Peyer's patch (tissue), 4 donors: ENCODE measurements at regions not wholly inside any gene's neighbourhood (a gene's known extent, or its start where the extent isn't known, plus 50 kb on each side); places are given as distances from the start of the nearest gene placed in this dataset.
"Not testable (repeated sequence)": the region's sequence is repeated elsewhere in the genome, so short reads cannot be mapped to it uniquely, and the experiment has no call there.

Experiments used
- DNase-seq, 3 donors: peaks; one replicate each; pipeline ENCODE4 v3.0.0-alpha.2; 2017 to 2019
- H3K27ac ChIP-seq, 4 donors: fragments of 200-600 bp; sonication (generic); one replicate each; pipeline ENCODE4 v1.5.1; 2016 to 2019
- H3K27me3 ChIP-seq, 2 donors: fragments of 200-600 bp; sonication (generic); one replicate each; pipeline ENCODE4 v1.5.1; 2019
- H3K36me3 ChIP-seq, 3 donors: fragments of 200-600 bp; sonication (generic); one replicate each; pipeline ENCODE4 v1.5.1; 2016 to 2019
- H3K4me1 ChIP-seq, 4 donors: fragments of 200-600 bp; sonication (generic); one replicate each; pipeline ENCODE4 v1.5.1; 2016 to 2019
- H3K4me3 ChIP-seq, 4 donors: fragments of 200-600 bp; sonication (generic); 1 replicate in 3 of 4; 2 replicates in 1 of 4; pipeline ENCODE4 v1.5.1; 2016 to 2019; ENCODE audit warnings: mild to moderate bottlenecking in 1 of 4
- H3K9me3 ChIP-seq, 4 donors: fragments of 200-600 bp; sonication (generic); one replicate each; pipeline ENCODE4 v1.5.1; 2016 to 2019; ENCODE audit warnings: mild to moderate bottlenecking in 1 of 4
- CTCF ChIP-seq, 6 experiments: fragments of 450-650 bp in 4 of 6; fragments of 200-600 bp in 2 of 6; sonication (generic) in 1 of 6; IDR thresholded peaks; one replicate each; pipeline ENCODE4 v1.5.1; 2017 to 2019; ENCODE audit warnings: antibody characterized with exemption in 6 of 6, mild to moderate bottlenecking in 3 of 6, moderate library complexity in 1 of 6
- POLR2A ChIP-seq, 2 donors: fragments of 450-650 bp; IDR thresholded peaks; one replicate each; pipeline ENCODE4 v1.5.1; 2017; ENCODE audit warnings: antibody characterized with exemption in 2 of 2, mild to moderate bottlenecking in 2 of 2, moderate library complexity in 2 of 2

GRCh38 chr5:42089705-42090104, 164.6 kb downstream of the FBXO4 start:
- Histone ChIP-seq H3K27me3 (no peaks in the 10 kb centered on the region), H3K4me3 (no peak overlapping the region), H3K27ac (no peak overlapping the region), H3K36me3 (no peaks in the 10 kb centered on the region), H3K4me1 (no peaks in the 10 kb centered on the region), H3K9me3 (no peaks in the 10 kb centered on the region)
- TF ChIP-seq CTCF (IDR thresholded peaks at IDR 0.05) (no peak), POLR2A (IDR thresholded peaks at IDR 0.05) (no peak)
- no peak for DNase-seq

- Histone ChIP-seq H3K4me1 (no peaks in the 10 kb centered on the region), H3K9me3 (no peaks in the 10 kb centered on the region), H3K4me3 (no peak overlapping the region), H3K27ac (no peak overlapping the region), H3K27me3 (no peaks in the 10 kb centered on the region), H3K36me3 (no peaks in the 10 kb centered on the region)
- TF ChIP-seq CTCF (IDR thresholded peaks at IDR 0.05) (no peak), POLR2A (IDR thresholded peaks at IDR 0.05) (no peak)
- no peak for DNase-seq
Measured at GRCh38 chr5:42090162-42090561, 165.1 kb downstream of the FBXO4 start.

DNA sequence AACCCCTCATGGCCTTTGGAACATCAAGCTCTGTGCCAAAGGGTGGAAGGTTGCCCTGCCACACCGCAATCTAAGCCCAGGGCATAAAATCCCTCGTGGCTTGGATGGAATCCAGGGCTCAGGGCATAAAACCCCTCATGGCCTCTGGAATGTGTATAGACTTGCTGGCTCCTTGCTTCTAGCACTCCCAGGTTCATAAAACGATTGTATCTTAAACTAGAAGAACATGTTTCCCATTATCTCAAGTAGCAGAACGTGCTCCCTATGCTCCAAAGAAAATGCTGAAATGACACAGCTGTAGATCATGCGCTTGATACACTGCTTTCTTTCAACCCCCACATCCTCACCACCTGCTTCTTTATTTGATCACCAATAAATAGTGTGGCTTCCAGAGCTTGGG, 174.8 kb downstream of the FBXO4 start:
- not testable (repeated sequence) for H3K27me3 ChIP-seq, H3K9me3 ChIP-seq

DNA sequence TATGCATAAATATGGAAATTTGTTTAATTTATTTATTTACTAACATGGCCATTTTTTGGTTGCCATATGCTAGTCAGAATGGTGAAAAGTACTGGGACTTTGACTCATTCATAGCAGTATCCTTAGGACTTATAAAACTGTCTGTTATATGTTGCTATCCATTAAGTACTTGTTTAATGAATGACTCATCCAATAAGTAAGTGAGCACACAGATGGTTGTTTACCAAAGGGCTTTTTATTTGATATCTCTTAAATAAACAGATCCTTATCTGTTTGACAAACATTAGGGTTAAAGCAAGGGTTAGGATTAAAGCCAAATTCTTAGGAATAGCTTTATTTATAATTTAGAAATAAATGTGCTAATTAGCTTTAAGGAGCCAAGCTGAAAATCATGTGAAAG, 183.4 kb downstream of the FBXO4 start:
- H3K36me3 ChIP-seq = no peaks in the 10 kb centered on the region
- H3K27ac ChIP-seq = no peak overlapping the region
- H3K4me1 ChIP-seq = no peaks in the 10 kb centered on the region
- TF ChIP-seq POLR2A (IDR thresholded peaks at IDR 0.05) (no peak), CTCF (IDR thresholded peaks at IDR 0.05) (no peak)
- H3K27me3 ChIP-seq = no peaks in the 10 kb centered on the region
- no peak for DNase-seq
- H3K9me3 ChIP-seq = no peaks in the 10 kb centered on the region
- no peak overlapping the region for H3K4me3 ChIP-seq

More for the DNA sequence above, 174.8 kb downstream of the FBXO4 start:
- not testable (repeated sequence) for H3K4me3 ChIP-seq, H3K27ac ChIP-seq, DNase-seq, H3K36me3 ChIP-seq, H3K4me1 ChIP-seq

DNA sequence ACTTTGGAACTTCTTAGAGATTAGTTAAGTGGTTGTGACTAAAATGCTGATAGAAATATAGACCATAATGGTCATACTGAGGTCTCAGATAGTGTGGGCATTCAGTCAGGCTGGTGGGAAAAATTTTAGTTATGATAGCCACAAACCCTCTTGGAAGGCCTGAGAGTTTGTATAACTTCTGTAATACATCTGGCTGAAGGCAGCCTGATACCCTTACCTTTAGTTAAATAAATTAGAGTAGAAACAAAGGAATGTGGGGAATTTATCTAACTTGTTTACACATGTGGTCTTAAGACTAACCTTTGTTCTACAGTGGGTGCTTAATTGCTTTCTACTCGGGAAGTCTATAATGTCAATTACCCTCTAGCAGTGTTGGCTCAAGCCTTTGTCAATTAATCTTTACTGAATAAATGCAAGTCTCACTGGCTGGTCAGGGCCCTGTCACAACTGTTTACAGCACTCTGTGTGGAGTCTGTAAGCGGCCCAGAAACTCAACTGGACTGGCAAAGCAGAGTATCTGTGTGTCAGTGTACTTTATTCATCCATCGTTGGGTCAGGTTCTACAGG, 184.0 kb downstream of the FBXO4 start:
- Histone ChIP-seq H3K4me1 (no peaks in the 10 kb centered on the region), H3K4me3 (no peak overlapping the region), H3K27ac (no peak overlapping the region), H3K36me3 (no peaks in the 10 kb centered on the region), H3K9me3 (no peaks in the 10 kb centered on the region), H3K27me3 (no peaks in the 10 kb centered on the region)
- no peak for DNase-seq
- TF ChIP-seq CTCF (IDR thresholded peaks at IDR 0.05) = no peak
- no peak for TF ChIP-seq POLR2A (IDR thresholded peaks at IDR 0.05)

DNA sequence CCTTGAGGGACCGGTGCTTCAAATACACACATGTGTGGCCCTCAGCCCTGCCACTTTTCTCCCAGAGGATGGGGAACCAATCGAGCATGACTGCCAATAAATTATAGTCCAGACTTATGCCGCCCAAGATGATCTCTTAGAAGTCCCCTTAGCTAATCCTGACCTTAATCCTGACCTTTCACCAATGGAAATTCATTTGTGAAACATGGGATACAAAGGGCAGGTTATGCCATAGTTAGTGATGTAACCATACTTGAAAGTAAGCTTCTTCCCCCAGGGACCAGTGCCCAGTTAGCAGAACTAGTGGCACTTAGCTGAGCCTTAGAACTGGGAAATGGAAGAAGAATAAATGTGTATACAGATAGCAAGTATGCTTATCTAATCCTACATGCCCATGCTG, 190.6 kb downstream of the FBXO4 start:
- not testable (repeated sequence) for H3K27ac ChIP-seq, H3K36me3 ChIP-seq, H3K27me3 ChIP-seq, DNase-seq, H3K4me1 ChIP-seq, H3K4me3 ChIP-seq, H3K9me3 ChIP-seq

- H3K9me3 ChIP-seq = no peaks in the 10 kb centered on the region
- H3K36me3 ChIP-seq = no peaks in the 10 kb centered on the region
- no peak overlapping the region for H3K27ac ChIP-seq
- H3K4me3 ChIP-seq = no peak overlapping the region
- H3K27me3 ChIP-seq = no peaks in the 10 kb centered on the region
- no peaks in the 10 kb centered on the region for H3K4me1 ChIP-seq
- DNase-seq = no peak
- TF ChIP-seq POLR2A (IDR thresholded peaks at IDR 0.05) (no peak), CTCF (IDR thresholded peaks at IDR 0.05) (no peak)
Measured at GRCh38 chr5:42120070-42120469, 195.0 kb downstream of the FBXO4 start.
